ENCODE measurements at regions not wholly inside any gene's neighbourhood (a gene's known extent, or its start where the extent isn't known, plus 50 kb on each side); places are given as distances from the start of the nearest gene placed in this dataset.

GRCh38 chr3:107861904-107862303 lies 228.9 kb downstream of the CD47 start:
- TF ChIP-seq POLR2AphosphoS5 (IDR thresholded peaks at IDR 0.05; ENCODE audit: low read length) (no peak), KDM1A (IDR thresholded peaks at IDR 0.05; ENCODE audit: borderline replicate concordance) (no peak), CTCF (IDR thresholded peaks at IDR 0.05 in 2 of 3, conservative IDR thresholded peaks at IDR 0.05 in 1 of 3; ENCODE audit: control insufficient read depth in 2 of 3, extremely low read depth in 1 of 3, insufficient read depth in 1 of 3, low read depth in 3 of 3, low read length in 3 of 3) (no peak), EZH2 (IDR thresholded peaks at IDR 0.05; ENCODE audit: borderline replicate concordance, control insufficient read depth, low read depth, low read length) (no peak), YY1 (IDR thresholded peaks at IDR 0.05; ENCODE audit: low read depth, low read length) (no peak), RAD21 (IDR thresholded peaks at IDR 0.05; ENCODE audit: insufficient read depth, low read depth, low read length) (no peak), NFYB (IDR thresholded peaks at IDR 0.05; ENCODE audit: insufficient read depth, low read depth, low read length) (no peak), TAF1 (IDR thresholded peaks at IDR 0.05; ENCODE audit: borderline replicate concordance, low read depth, low read length) (no peak), CREB1 (IDR thresholded peaks at IDR 0.05; ENCODE audit: low read depth) (0 out of 2 replicates have a peak, but pooled peaks have one; percentile 27), MEF2A (IDR thresholded peaks at IDR 0.05; ENCODE audit: insufficient read depth, low read depth, low read length) (no peak), EGR1 (IDR thresholded peaks at IDR 0.05; ENCODE audit: borderline replicate concordance in 1 of 2, low read depth in 2 of 2, low read length in 2 of 2) (no peak)

All from GM12878 (cell line).